Small intestine (tissue), 7 donors: ENCODE measurements at regions not wholly inside any gene's neighbourhood (a gene's known extent, or its start where the extent isn't known, plus 50 kb on each side); places are given as distances from the start of the nearest gene placed in this dataset.
"Not testable (repeated sequence)": the region's sequence is repeated elsewhere in the genome, so short reads cannot be mapped to it uniquely, and the experiment has no call there.

Source experiments
- DNase-seq, 2 donors: peaks; one replicate each; pipeline versions ENCODE4 v3.0.0 to v3.0.0-alpha.2; 2013
- FAIRE-seq: peaks from 2 replicates; lab custom pipeline; 2012; peaks lifted over from hg19 to GRCh38; lab: Jason Lieb, UNC
- H3K27ac ChIP-seq, 3 donors: one replicate each; pipeline ENCODE4 v1.5.1; 2013; ENCODE audit warnings: low read length in 2 of 3, mild to moderate bottlenecking in 2 of 3, control low read depth in 1 of 3, inconsistent platforms in 1 of 3, low read depth in 1 of 3, moderate library complexity in 1 of 3
- H3K27me3 ChIP-seq, 3 donors: one replicate each; pipeline ENCODE4 v1.6.1; 2013; ENCODE audit warnings: low read length in 3 of 3, inconsistent platforms in 1 of 3; ENCODE audit not compliant: control insufficient read depth in 3 of 3, insufficient read depth in 3 of 3
- H3K36me3 ChIP-seq, 3 donors: one replicate each; pipeline ENCODE4 v1.6.1; 2013; ENCODE audit warnings: low read length in 3 of 3, inconsistent platforms in 1 of 3, low read depth in 1 of 3, mild to moderate bottlenecking in 1 of 3, moderate library complexity in 1 of 3; ENCODE audit not compliant: control insufficient read depth in 3 of 3, insufficient read depth in 2 of 3
- H3K4me1 ChIP-seq, 3 donors: one replicate each; pipeline ENCODE4 v1.6.1; 2013; ENCODE audit warnings: low read length in 2 of 3, inconsistent platforms in 1 of 3, low read depth in 1 of 3, mild to moderate bottlenecking in 1 of 3, moderate library complexity in 1 of 3; ENCODE audit not compliant: control insufficient read depth in 3 of 3, insufficient read depth in 2 of 3
- H3K4me3 ChIP-seq, 3 donors: one replicate each; pipeline ENCODE4 v1.5.1; 2013; ENCODE audit warnings: low read length in 3 of 3, control low read depth in 1 of 3, inconsistent platforms in 1 of 3, low read depth in 1 of 3, mild to moderate bottlenecking in 1 of 3, moderate library complexity in 1 of 3
- H3K9me3 ChIP-seq, 2 donors: one replicate each; pipeline ENCODE4 v1.6.1; 2013; ENCODE audit warnings: low read depth in 1 of 2, low read length in 1 of 2; ENCODE audit not compliant: control insufficient read depth in 2 of 2, insufficient read depth in 1 of 2
- WGBS, 3 donors: extraction: QIAGEN DNeasy Blood & Tissue Kit; methylation state at CpG; one replicate each; pipeline ENCODE4 v1.1.7; 2013; 5-methylcytosine and 5-hydroxymethylcytosine counted together
- donor health status: healthy with polysubstance abuse.
- donor health status: control.
- donor health status: control.
- donor health status: Bipolar disorder and iron deficiency.
- donor health status: healthy.

- no peak overlapping the region for H3K4me3 ChIP-seq
- H3K4me1 ChIP-seq = no peaks in the 10 kb centered on the region
- WGBS, 3 donors = 78 to 85% (median 78%) methylated on average over 6 of the region's 6 CpGs
- DNase-seq (no peak), FAIRE-seq (no peak)
- no peaks in the 10 kb centered on the region for H3K36me3 ChIP-seq
- H3K9me3 ChIP-seq = no peaks in the 10 kb centered on the region
- H3K27ac ChIP-seq = no peak overlapping the region
- no peaks in the 10 kb centered on the region for H3K27me3 ChIP-seq
These were observed 64.9 kb upstream of the DMRTB1 start for GRCh38 chr1:53394306-53394705.

DNA sequence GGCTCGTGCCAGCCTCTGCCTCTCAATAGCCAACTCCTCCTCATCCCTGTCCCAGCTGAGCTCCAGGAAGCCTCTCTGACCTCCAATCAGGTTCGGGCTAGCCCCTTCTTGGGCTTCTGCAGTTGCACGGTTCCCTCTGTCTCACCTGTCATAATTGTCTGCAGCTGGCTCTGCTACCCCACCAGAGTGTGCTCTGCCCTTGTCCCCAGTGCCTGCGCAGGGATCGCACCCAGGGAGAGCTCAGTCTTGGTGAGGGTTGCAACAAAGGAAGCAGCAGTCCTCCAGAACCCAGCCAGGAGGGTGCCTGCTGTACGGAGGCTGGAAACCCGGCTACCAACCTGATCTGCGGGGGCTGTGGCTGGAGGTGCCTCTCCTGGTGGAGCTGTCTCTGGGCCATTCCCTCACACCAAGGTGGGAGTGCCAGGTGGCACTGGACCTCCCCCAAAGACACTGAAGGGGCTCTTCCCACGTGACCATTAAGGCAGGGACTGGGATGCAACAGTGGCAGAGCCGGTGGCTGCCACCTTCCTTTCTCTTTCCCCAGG is 63.5 kb upstream of the DMRTB1 start:
- no peak overlapping the region for H3K27ac ChIP-seq
- DNase-seq = no peak
- FAIRE-seq = no peak
- no peaks in the 10 kb centered on the region for H3K36me3 ChIP-seq
- no peaks in the 10 kb centered on the region for H3K9me3 ChIP-seq
- no peak overlapping the region for H3K4me3 ChIP-seq
- no peaks in the 10 kb centered on the region for H3K27me3 ChIP-seq
- 63 to 67% (median 65%) methylated on average over 10 of the region's 10 CpGs for WGBS, 3 donors
- no peaks in the 10 kb centered on the region for H3K4me1 ChIP-seq

- DNase-seq (no peak), FAIRE-seq (no peak)
- 71 to 74% (median 72%) methylated on average over 8 of the region's 8 CpGs for WGBS, 3 donors
These were observed 62.5 kb upstream of the DMRTB1 start for GRCh38 chr1:53396573-53397268.

DNA sequence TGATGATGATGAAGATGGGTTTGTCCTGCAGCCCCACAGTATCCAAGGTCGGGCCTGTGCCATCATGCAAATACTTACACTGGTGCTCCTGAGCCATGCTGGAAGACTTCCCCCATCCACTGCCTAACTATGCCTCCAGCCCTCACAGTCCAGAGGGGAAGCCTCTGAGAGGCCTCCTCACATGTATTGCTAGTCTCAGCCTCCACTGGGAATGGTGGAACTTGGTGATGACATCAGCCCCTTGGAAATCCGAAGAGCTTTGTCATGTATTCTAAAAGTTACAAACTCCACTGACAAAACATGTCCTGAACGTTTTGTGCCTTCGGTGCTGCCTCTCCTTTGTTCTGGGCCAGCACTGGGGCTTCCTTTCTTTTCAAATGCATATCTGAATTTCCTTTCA is 61.1 kb upstream of the DMRTB1 start:
- FAIRE-seq (no peak), DNase-seq (no peak)
- H3K9me3 ChIP-seq = no peaks in the 10 kb centered on the region
- WGBS, 3 donors = 57 to 80% (median 75%) methylated on average over 4 of the region's 4 CpGs
- no peaks in the 10 kb centered on the region for H3K27me3 ChIP-seq
- no peaks in the 10 kb centered on the region for H3K36me3 ChIP-seq
- no peak overlapping the region for H3K4me3 ChIP-seq
- H3K4me1 ChIP-seq = no peaks in the 10 kb centered on the region
- H3K27ac ChIP-seq = no peak overlapping the region

More at GRCh38 chr1:53396573-53397268, 62.5 kb upstream of the DMRTB1 start:
- no peaks in the 10 kb centered on the region for H3K36me3 ChIP-seq
- no peaks in the 10 kb centered on the region for H3K27me3 ChIP-seq
- no peaks in the 10 kb centered on the region for H3K9me3 ChIP-seq
- H3K4me1 ChIP-seq = no peaks in the 10 kb centered on the region
- H3K4me3 ChIP-seq = no peak overlapping the region
- H3K27ac ChIP-seq = no peak overlapping the region

DNA sequence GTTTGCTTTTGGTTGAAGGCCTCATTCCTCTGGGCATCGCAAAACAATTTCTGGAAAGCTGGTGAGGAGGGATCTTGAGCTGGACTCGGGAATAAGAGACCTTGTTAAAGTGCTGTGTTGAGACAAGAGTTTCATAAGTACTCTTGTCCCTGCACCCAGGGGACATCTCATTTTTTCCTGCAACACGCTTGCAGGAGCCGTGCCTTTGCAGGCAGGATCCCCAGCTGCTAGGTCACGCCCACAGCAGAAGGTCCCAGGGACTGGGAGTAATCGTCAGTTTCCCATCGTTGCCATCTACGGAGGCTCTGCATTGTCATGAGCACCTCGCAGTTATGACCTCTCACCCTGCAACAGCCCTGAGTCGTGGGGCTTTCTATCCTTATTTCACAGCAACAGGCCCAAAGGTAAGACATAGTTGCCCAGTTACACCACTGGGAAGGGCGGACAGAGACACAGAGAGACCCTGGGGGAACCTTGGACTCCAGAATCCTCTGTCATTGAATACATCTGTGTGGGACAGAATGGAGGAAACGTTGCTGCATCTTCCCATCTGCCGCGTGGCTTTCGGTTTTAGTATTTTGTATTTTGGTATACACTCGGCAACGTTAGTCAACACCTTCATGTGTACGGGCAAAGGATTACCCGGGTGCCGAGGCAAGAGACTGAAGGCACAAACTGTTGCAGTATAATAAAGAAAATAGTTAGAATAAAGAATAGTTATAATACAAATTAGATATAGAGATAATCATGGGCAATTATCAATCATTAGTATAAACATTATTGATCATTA is 60.4 kb upstream of the DMRTB1 start:
- 88 to 89% (median 88%) methylated on average over 20 of the region's 20 CpGs for WGBS, 3 donors
- FAIRE-seq = no peak

DNA sequence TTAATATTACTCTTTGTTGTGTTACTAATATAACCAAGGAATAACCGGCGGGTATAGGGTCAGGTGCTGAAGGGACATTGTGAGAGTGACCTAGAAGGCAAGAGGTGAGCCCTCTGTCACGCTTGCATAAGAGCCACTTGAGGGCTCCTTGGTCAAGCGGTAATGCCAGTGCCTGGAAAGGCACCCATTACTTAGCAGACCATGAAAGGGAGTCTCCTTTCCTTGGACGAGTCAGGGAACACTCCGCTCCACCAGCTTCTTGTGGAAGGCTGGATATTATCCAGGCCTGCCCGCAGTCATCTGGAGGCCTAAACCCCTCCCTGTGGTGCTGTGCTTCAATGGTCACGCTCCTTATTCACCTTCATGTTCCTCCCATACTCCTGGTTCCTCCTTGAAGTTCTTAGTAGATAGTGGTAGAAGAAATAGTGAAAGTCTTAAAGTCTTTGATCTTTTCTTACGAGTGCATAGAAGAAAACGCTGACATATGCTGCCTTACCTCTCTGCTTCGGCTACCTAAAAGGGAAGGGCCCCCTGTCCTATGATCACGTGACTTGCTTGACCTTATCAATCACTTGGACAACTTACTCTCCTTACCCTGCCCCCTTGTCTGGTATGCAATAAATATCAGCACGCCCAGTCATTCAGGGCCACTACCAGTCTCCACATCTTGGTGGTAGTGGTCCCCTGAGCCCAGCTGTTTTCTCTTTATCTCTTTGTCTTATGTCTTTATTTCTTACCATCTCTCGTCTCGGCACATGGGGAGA is 59.6 kb upstream of the DMRTB1 start:
- not testable (repeated sequence) for H3K27me3 ChIP-seq, FAIRE-seq, H3K36me3 ChIP-seq, DNase-seq, H3K4me3 ChIP-seq, H3K4me1 ChIP-seq, H3K9me3 ChIP-seq, H3K27ac ChIP-seq
- 85 to 88% (median 87%) methylated on average over 15 of the region's 15 CpGs for WGBS, 3 donors

More for the DNA sequence above, 60.4 kb upstream of the DMRTB1 start:
- Histone ChIP-seq H3K9me3 (no peaks in the 10 kb centered on the region), H3K27me3 (no peaks in the 10 kb centered on the region), H3K27ac (no peak overlapping the region), H3K4me3 (no peak overlapping the region), H3K4me1 (no peaks in the 10 kb centered on the region), H3K36me3 (no peaks in the 10 kb centered on the region)
- no peak for DNase-seq

DNA sequence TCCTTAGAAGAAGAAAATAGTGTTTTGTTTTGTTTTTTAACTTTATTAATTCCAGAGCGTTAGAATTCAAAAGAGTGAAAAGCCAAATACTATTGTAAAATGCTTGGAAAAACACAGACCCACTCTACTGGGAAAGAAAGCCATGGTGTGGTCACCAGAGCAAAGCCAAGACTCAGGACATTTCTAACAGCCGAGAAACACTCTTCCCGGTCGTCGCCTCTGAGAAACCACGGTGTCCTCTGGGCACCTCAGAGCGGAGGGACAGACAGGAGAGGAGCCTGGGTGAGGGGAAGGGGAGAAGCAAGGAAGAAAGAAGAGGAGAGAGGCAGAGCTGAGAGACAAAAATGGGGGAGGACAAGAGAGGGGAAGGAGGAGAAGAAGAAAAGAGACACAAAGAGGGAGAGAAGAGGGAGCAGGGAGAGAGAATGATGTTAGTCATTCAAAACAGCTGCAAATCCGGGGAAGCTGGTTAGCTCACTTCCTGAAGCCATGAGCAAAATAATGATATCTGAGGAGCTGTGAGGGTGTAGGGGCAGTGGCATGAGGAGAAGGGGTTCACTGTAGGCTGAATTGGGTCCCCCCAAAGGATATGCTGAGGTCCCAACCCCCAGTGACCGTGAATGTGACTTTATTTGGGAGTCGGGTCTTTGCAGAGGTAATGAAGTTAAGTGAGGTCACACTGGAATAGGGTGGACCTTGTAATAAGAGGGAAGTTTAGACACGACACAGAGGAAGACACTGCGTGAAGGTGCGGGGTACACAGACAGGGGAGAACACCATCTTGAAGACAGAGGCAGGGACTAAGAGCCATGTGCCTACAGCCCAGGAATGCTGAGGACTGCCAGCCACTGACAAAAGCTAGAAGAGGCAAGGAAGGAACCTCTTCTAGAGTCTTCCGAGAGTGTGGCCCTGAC is 58.2 kb upstream of the DMRTB1 start:
- DNase-seq = no peak
- WGBS, 3 donors = 84% methylated on average over 14 of the region's 14 CpGs
- FAIRE-seq = no peak

More for the DNA sequence above, 58.2 kb upstream of the DMRTB1 start:
- no peaks in the 10 kb centered on the region for H3K27me3 ChIP-seq
- H3K4me3 ChIP-seq = no peak overlapping the region
- no peaks in the 10 kb centered on the region for H3K4me1 ChIP-seq
- no peaks in the 10 kb centered on the region for H3K36me3 ChIP-seq
- no peaks in the 10 kb centered on the region for H3K9me3 ChIP-seq
- H3K27ac ChIP-seq = no peak overlapping the region
